Fibroblast of lung (primary cell): ENCODE measurements at regions not wholly inside any gene's neighbourhood (a gene's known extent, or its start where the extent isn't known, plus 50 kb on each side); places are given as distances from the start of the nearest gene placed in this dataset.

Experiments used
- DNase-seq, 2 donors: peaks; one replicate each; pipeline versions ENCODE4 v3.0.0 to v3.0.0-alpha.2; 2010; ENCODE audit warnings: low read depth in 2 of 2
- H2AFZ ChIP-seq: 2 replicates; pipeline ENCODE4 v1.5.1; 2012; ENCODE audit warnings: low read length, control low read depth, inconsistent platforms
- H3K27ac ChIP-seq: 2 replicates; pipeline ENCODE4 v1.5.1; 2011; ENCODE audit warnings: low read length, control low read depth; ENCODE audit not compliant: insufficient read depth
- H3K27me3 ChIP-seq: 2 replicates; pipeline ENCODE4 v1.5.1; 2011; ENCODE audit warnings: mild to moderate bottlenecking, low read length; ENCODE audit not compliant: control insufficient read depth, insufficient read depth
- H3K36me3 ChIP-seq: 2 replicates; pipeline ENCODE4 v1.5.1; 2011; ENCODE audit warnings: low read length; ENCODE audit not compliant: control insufficient read depth, insufficient read depth
- H3K4me1 ChIP-seq: 2 replicates; pipeline ENCODE4 v1.5.1; 2011; ENCODE audit warnings: low read length; ENCODE audit not compliant: control insufficient read depth, insufficient read depth; ENCODE audit errors: extremely low read depth
- H3K4me2 ChIP-seq: 2 replicates; pipeline ENCODE4 v1.5.1; 2011; ENCODE audit warnings: low read length, control low read depth; ENCODE audit not compliant: insufficient read depth; ENCODE audit errors: extremely low read depth
- H3K4me3 ChIP-seq, 4 experiments: fragments of 200-600 bp in 1 of 4; sonication (generic) in 1 of 4; replicated peaks in 1 of 4; 2 replicates each; pipeline ENCODE4 v1.5.1; 2011 to 2016; ENCODE audit warnings: low read length in 4 of 4, low read depth in 3 of 4, mild to moderate bottlenecking in 3 of 4, control low read depth in 2 of 4, inconsistent platforms in 1 of 4, mixed read lengths in 1 of 4; ENCODE audit not compliant: insufficient read depth in 1 of 4; ENCODE audit errors: control extremely low read depth in 1 of 4
- H3K79me2 ChIP-seq: 2 replicates; pipeline ENCODE4 v1.5.1; 2012; ENCODE audit warnings: mild to moderate bottlenecking, low read length, inconsistent platforms; ENCODE audit not compliant: control insufficient read depth, insufficient read depth
- H3K9ac ChIP-seq: 2 replicates; pipeline ENCODE4 v1.5.1; 2011; ENCODE audit warnings: mild to moderate bottlenecking, low read length, control low read depth; ENCODE audit not compliant: insufficient read depth
- H3K9me3 ChIP-seq: 2 replicates; pipeline ENCODE4 v1.5.1; 2012; ENCODE audit warnings: low read depth, low read length; ENCODE audit not compliant: control insufficient read depth, insufficient read depth
- H4K20me1 ChIP-seq: 2 replicates; pipeline ENCODE4 v1.5.1; 2011; ENCODE audit warnings: low read length; ENCODE audit not compliant: control insufficient read depth, insufficient read depth; ENCODE audit errors: extremely low read depth
- EZH2 ChIP-seq: IDR thresholded peaks from 2 replicates; pipeline ENCODE4 v1.5.1; 2012; ENCODE audit warnings: low read length, control low read depth, mild to moderate bottlenecking; ENCODE audit errors: missing control alignments
- TF ChIP-seq, protein P1 (sequence below), 2 donors: IDR thresholded peaks in 1 of 2; conservative IDR thresholded peaks in 1 of 2; 1 replicate in 1 of 2; 2 replicates in 1 of 2; pipeline ENCODE4 v1.5.1; 2011 to 2012; ENCODE audit warnings: low read length in 2 of 2, control low read depth in 1 of 2, inconsistent platforms in 1 of 2, low read depth in 1 of 2, mild to moderate bottlenecking in 1 of 2

DNA sequence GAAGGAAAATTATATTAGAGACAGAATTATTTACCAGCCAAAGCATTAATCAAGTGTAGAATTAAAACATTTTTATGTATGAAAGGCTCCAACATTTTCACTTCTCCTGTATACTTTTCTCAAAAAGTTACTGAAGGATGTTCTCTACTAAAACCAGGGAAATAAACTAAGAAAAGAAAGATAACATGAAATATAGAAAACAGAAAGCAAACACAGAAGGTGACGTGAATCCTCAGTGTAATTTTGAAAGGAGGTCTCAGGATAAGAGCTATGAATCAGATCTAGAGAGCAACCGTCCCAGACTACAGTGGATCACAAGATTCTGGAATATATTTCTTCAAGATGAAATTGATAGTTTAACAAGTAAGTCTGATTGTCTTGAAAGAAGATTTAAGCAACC, 144.5 kb downstream of the CYSLTR2 start:
- no peak overlapping the region for H3K27ac ChIP-seq
- no peak overlapping the region for H3K9ac ChIP-seq
- TF ChIP-seq, protein P1, sequence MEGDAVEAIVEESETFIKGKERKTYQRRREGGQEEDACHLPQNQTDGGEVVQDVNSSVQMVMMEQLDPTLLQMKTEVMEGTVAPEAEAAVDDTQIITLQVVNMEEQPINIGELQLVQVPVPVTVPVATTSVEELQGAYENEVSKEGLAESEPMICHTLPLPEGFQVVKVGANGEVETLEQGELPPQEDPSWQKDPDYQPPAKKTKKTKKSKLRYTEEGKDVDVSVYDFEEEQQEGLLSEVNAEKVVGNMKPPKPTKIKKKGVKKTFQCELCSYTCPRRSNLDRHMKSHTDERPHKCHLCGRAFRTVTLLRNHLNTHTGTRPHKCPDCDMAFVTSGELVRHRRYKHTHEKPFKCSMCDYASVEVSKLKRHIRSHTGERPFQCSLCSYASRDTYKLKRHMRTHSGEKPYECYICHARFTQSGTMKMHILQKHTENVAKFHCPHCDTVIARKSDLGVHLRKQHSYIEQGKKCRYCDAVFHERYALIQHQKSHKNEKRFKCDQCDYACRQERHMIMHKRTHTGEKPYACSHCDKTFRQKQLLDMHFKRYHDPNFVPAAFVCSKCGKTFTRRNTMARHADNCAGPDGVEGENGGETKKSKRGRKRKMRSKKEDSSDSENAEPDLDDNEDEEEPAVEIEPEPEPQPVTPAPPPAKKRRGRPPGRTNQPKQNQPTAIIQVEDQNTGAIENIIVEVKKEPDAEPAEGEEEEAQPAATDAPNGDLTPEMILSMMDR (conservative IDR thresholded peaks at IDR 0.05 in 1 of 2, IDR thresholded peaks at IDR 0.05 in 1 of 2; ENCODE audit: low read depth in 1 of 2, low read length in 2 of 2) = no peak
- no peak for TF ChIP-seq EZH2
- no peaks in the 10 kb centered on the region for H3K9me3 ChIP-seq
- H3K36me3 ChIP-seq = no peaks in the 10 kb centered on the region
- H3K4me1 ChIP-seq = no peaks in the 10 kb centered on the region
- no peaks in the 10 kb centered on the region for H3K79me2 ChIP-seq
- no peaks in the 10 kb centered on the region for H3K27me3 ChIP-seq
- no peak for DNase-seq
- no peak overlapping the region for H3K4me3 ChIP-seq
- H3K4me2 ChIP-seq = no peak overlapping the region
- no peak overlapping the region for H2AFZ ChIP-seq
- H4K20me1 ChIP-seq = no peaks in the 10 kb centered on the region

DNA sequence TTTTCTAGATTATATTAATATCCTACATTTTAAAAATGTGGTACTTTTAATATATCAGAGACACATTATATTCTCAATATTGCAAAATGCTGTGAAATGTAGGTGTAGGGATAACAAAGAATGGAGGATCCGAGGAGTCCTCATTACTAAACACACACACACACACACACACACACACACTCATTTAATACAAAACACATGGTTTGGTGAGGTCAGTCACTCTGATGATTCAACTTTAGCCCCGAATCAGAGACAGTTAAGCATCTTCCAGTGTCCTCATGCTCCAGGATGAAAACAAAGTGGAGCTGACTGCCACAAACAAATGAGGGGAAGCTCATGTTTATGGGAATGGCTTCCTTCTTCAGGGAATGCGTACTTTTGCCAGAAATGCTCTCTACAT, 147.5 kb downstream of the CYSLTR2 start:
- Histone ChIP-seq H3K27ac (no peak overlapping the region), H2AFZ (no peak overlapping the region), H3K4me1 (no peaks in the 10 kb centered on the region), H3K4me2 (no peak overlapping the region), H3K9me3 (no peaks in the 10 kb centered on the region), H4K20me1 (no peaks in the 10 kb centered on the region), H3K79me2 (no peaks in the 10 kb centered on the region), H3K36me3 (no peaks in the 10 kb centered on the region), H3K9ac (no peak overlapping the region), H3K27me3 (no peaks in the 10 kb centered on the region), H3K4me3 (no peak overlapping the region)
- no peak for TF ChIP-seq EZH2
- TF ChIP-seq, protein P1 (conservative IDR thresholded peaks at IDR 0.05 in 1 of 2, IDR thresholded peaks at IDR 0.05 in 1 of 2; ENCODE audit: low read depth in 1 of 2, low read length in 2 of 2) = no peak
- DNase-seq = peak; percentile 42 to 72

DNA sequence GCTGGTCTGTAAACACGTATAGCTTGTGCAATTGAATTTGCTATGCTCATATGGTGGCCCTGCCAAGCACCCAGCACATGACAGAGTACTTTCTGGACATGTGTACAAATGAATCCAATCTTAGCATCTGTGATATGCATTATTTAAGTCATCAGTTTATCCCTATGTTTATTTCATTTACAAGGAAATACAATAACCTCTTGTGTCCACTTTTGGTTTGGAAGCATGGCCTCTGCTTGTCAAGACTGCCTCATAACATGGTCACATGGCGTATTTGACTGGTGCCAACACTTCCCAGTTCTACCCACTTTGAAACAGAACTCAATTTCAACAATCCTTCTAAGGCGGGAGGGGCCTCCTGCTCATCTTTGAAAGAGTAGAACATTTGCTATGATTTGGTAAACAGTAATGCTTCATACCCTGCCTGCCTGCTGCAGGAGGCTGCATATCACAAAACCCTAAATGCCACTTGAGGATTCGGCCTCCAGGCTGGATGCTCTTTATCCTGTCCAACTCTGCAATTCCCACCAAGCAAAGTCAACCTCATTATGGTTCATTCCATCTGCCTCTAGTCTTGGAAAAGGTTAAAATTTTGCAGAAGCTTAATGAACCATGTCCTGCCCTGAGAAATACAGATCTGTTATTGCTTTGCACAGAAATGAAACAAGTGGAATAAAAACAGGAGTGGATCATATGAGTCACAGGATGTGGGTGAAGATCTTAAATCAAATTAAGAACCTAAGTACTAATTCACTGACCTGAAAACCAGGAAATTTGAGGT, 151.3 kb downstream of the CYSLTR2 start:
- H3K36me3 ChIP-seq = no peaks in the 10 kb centered on the region
- no peak overlapping the region for H3K4me3 ChIP-seq
- peak; percentile 72 to 73 for DNase-seq
- H3K4me2 ChIP-seq = no peak overlapping the region
- H2AFZ ChIP-seq = no peak overlapping the region
- H3K9ac ChIP-seq = no peak overlapping the region
- no peaks in the 10 kb centered on the region for H3K9me3 ChIP-seq
- H3K27me3 ChIP-seq = no peaks in the 10 kb centered on the region
- no peak overlapping the region for H3K27ac ChIP-seq
- no peaks in the 10 kb centered on the region for H3K79me2 ChIP-seq
- TF ChIP-seq EZH2 = no peak
- TF ChIP-seq, protein P1 (conservative IDR thresholded peaks at IDR 0.05 in 1 of 2, IDR thresholded peaks at IDR 0.05 in 1 of 2; ENCODE audit: low read depth in 1 of 2, low read length in 2 of 2) = no peak
- H3K4me1 ChIP-seq = peaks cover 2% of the 10 kb centered on the region
- no peaks in the 10 kb centered on the region for H4K20me1 ChIP-seq
